Effector memory CD4-positive, alpha-beta T cell (primary cell): ENCODE measurements at regions not wholly inside any gene's neighbourhood (a gene's known extent, or its start where the extent isn't known, plus 50 kb on each side); places are given as distances from the start of the nearest gene placed in this dataset.

Experiments used
- DNase-seq, 3 donors: peaks; one replicate each; pipeline ENCODE4 v3.0.0-alpha.2; 2020
- H3K27ac ChIP-seq: 2 replicates; pipeline ENCODE4 v1.7.0; 2013; ENCODE audit warnings: mild to moderate bottlenecking, low read length, moderate library complexity; ENCODE audit not compliant: insufficient read depth, poor library complexity, severe bottlenecking
- H3K27me3 ChIP-seq: replicated peaks from 2 replicates; pipeline ENCODE4 v1.7.0; 2013; ENCODE audit warnings: mild to moderate bottlenecking, low read length; ENCODE audit not compliant: insufficient read depth, control insufficient read depth, poor library complexity, severe bottlenecking
- H3K36me3 ChIP-seq: 2 replicates; pipeline ENCODE4 v1.7.0; 2013; ENCODE audit warnings: mild to moderate bottlenecking, low read length, moderate library complexity; ENCODE audit not compliant: control insufficient read depth, insufficient read depth
- H3K4me1 ChIP-seq: 2 replicates; pipeline ENCODE4 v1.7.0; 2013; ENCODE audit warnings: low read length, mild to moderate bottlenecking; ENCODE audit not compliant: control insufficient read depth, insufficient read depth, poor library complexity, severe bottlenecking
- H3K4me3 ChIP-seq: 2 replicates; pipeline ENCODE4 v1.7.0; 2013; ENCODE audit warnings: low read length, low read depth, mild to moderate bottlenecking; ENCODE audit not compliant: insufficient read depth, poor library complexity, severe bottlenecking
- H3K9me3 ChIP-seq: 2 replicates; pipeline ENCODE4 v1.7.0; 2013; ENCODE audit warnings: mild to moderate bottlenecking, low read length, moderate library complexity; ENCODE audit not compliant: control insufficient read depth

DNA sequence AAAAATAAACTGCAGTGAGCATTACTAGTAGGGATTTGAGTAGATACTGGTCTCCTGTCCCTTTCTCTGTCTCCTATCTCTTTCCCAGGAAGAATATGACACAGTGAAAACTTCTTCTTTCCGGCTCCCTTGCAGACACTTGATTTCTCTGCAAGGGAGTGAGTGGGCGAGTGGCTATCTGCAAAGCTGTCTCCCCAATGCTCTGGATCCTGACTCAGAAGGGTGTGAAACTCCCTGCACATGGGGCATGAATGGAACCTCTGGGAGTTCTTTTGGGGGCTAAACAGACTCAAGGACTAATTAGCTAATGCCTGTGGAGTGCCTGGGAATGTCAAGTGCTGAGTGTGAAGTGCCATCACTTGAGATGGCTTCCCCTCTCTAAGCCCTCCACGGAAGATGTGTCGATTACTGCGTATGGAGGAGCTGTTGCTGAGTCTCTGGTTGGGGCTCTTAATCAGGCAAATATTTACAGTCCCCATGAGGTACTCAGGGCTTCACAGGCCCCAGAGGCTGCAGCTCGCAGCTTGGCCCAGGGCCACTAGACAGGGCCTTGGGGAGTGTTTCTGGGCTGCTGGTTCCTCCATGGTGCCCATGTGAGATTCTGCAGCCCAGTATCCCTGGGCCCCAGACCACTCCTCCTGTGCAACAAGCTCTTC, 139.8 kb downstream of the RPS24 start:
- Histone ChIP-seq H3K27me3 (no peaks in the 10 kb centered on the region), H3K9me3 (no peaks in the 10 kb centered on the region), H3K27ac (no peak overlapping the region), H3K36me3 (no peaks in the 10 kb centered on the region), H3K4me1 (no peaks in the 10 kb centered on the region), H3K4me3 (no peak overlapping the region)
- DNase-seq: no peak

DNA sequence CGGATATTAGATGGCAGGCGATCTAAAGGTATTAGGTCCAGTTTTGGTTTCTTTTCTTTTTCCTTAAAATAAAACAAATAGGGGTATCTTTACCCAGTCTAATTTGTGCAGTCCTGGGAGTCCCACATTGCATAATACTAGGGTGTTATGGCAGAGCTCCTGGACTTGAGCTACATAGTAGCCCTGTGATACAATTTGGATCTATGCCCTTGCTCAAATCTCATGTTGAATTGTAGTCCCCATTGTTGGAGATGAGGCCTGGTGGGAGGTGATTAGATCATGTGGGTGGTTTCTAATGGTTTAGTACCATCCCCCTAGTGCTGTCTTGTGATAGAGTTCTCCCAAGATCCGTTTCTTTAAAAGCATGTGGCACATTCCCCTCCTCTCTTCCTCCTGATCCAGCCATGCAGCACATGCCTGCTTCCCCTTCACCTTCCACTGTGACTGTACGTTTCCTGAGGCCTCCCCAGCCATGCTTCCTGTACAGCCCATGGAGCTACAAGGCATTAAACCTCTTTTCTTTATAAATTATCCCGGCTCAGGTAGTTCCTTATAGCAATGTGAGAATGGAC, 141.9 kb downstream of the RPS24 start:
- no peak overlapping the region for H3K27ac ChIP-seq
- DNase-seq: no peak

DNA sequence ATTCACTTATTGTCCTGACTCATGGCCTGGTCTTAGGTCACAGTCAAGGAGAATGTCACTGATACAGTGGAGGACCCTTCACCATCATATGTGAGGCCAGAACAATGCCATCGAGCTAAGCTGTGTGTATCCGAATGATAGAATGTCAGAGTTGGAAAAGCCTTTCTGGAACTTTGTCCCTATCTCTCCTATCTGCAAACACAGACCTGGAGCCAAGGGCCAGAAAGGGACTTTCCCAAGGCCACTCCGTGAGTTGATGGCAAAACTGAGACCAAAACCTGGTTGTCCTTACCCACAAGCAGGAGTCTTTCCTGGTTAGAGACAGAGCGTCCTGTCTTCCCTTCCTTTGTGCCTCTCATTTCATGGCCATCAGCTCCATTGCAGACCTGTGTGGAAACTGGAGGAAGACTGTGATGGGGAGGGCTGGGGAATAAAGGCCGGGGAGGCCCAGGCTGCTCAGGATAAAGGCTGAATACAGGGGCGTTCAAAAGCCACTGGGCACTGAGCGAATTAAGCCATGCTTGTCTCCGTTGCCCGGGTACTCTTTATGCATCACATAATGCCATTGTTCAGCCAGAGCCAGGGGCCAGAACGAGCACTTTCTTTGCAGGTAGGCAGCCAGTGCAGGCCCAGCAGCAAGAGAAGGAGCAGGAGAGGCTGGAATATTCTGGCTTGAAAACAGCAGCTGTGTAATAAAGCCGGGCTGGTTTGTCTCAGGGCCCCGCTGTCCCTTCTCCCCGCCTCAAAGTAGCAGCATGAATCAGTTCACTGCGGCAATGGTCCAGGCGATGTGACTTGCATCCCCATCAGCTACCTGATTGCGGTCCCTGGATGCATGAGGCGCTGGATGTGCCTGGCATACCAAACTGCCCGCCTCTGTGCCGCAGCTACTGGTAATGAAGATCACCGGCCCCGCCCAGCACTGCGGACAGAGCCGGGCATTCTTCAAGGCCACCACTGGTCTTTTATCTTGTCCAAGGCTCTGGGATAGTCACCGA, 143.0 kb downstream of the RPS24 start:
- Histone ChIP-seq H3K9me3 (no peaks in the 10 kb centered on the region), H3K27me3 (no peaks in the 10 kb centered on the region), H3K27ac (no peak overlapping the region), H3K36me3 (no peaks in the 10 kb centered on the region), H3K4me1 (no peaks in the 10 kb centered on the region), H3K4me3 (no peak overlapping the region)
- DNase-seq: no peak

More for the DNA sequence above, 141.9 kb downstream of the RPS24 start:
- H3K27me3 ChIP-seq: no peaks in the 10 kb centered on the region
- H3K36me3 ChIP-seq: no peaks in the 10 kb centered on the region
- no peaks in the 10 kb centered on the region for H3K9me3 ChIP-seq
- H3K4me1 ChIP-seq: no peaks in the 10 kb centered on the region
- no peak overlapping the region for H3K4me3 ChIP-seq

DNA sequence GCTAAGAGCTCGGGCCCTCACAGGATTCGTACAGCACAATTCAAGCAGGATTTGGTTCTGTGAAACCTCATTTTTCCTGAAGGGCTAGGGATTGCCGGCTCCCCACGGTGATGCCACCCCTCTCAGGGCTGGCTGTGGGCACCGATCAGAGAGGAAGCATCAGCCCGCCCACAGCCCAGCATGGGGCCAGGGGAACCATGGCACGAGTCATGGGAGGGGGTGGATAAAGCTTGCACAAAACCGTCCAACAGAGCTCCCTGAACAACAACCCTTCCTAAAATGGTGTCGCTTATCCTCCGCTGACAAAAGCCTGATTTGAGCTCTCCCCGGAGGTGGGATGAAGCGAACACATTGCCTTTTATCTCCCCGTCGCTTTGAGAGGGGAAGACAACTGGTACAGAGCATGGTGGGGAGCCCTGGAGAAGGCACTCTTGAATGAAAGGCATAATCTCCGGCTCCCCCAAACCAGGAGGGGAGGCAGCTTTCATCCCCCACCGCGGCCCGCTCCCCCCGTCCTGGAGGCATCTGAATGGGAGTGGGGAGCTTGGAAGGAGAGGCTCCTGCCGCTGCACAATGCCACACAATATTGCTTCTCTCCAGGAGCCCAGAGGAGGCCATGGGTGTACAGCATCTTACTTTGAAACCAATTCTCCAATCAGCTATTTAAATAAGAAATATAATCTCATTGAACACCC, 144.0 kb downstream of the RPS24 start:
- Histone ChIP-seq H3K27me3 (no peaks in the 10 kb centered on the region), H3K4me3 (no peak overlapping the region), H3K9me3 (no peaks in the 10 kb centered on the region), H3K27ac (no peak overlapping the region), H3K4me1 (no peaks in the 10 kb centered on the region), H3K36me3 (no peaks in the 10 kb centered on the region)
- DNase-seq: no peak

DNA sequence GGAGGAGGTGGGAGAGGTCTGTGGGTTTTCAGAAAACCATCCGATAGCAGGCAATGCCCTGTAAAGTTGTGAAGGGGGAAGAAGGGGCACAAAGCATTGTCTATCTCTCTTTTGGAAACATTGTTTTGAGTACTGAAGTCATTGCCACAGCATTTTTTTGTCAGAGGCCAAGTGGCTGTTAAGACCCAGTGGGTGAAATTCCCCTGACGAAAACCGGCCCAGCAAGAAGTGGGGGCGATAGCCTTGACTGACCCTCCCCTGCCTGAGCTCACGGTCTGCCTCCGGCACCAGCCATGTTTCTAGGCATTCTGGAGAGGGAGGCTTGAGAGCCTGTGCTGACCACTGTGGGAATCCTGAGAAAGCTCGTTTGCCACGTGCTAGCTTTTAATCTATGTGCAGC, 144.7 kb downstream of the RPS24 start:
- Histone ChIP-seq H3K9me3 (no peaks in the 10 kb centered on the region), H3K4me1 (no peaks in the 10 kb centered on the region), H3K4me3 (no peak overlapping the region), H3K27ac (no peak overlapping the region), H3K36me3 (no peaks in the 10 kb centered on the region), H3K27me3 (no peaks in the 10 kb centered on the region)
- DNase-seq: no peak

DNA sequence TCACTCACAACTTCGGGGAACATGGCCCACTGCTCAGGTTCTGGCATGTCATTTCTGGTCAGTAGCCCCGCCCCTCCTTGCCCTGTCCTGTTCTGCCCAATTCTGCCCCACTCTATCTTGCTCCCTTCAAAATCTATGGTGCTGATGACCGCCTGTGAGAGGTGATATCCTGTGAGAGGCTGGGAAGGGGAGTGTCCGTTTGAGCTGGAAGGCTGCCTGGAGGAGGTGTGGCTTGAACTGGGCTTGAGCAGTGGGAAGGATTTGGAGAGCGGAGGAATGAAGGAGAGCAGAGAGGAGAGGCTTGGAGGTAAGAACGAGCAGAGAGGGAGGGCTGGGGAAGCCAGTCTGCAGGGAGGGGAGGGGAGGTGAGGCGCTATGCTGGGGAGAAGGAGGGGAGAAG, 145.3 kb downstream of the RPS24 start:
- no peaks in the 10 kb centered on the region for H3K27me3 ChIP-seq
- no peaks in the 10 kb centered on the region for H3K36me3 ChIP-seq
- no peak overlapping the region for H3K4me3 ChIP-seq
- H3K4me1 ChIP-seq: no peaks in the 10 kb centered on the region
- DNase-seq: no peak
- no peaks in the 10 kb centered on the region for H3K9me3 ChIP-seq
- no peak overlapping the region for H3K27ac ChIP-seq

DNA sequence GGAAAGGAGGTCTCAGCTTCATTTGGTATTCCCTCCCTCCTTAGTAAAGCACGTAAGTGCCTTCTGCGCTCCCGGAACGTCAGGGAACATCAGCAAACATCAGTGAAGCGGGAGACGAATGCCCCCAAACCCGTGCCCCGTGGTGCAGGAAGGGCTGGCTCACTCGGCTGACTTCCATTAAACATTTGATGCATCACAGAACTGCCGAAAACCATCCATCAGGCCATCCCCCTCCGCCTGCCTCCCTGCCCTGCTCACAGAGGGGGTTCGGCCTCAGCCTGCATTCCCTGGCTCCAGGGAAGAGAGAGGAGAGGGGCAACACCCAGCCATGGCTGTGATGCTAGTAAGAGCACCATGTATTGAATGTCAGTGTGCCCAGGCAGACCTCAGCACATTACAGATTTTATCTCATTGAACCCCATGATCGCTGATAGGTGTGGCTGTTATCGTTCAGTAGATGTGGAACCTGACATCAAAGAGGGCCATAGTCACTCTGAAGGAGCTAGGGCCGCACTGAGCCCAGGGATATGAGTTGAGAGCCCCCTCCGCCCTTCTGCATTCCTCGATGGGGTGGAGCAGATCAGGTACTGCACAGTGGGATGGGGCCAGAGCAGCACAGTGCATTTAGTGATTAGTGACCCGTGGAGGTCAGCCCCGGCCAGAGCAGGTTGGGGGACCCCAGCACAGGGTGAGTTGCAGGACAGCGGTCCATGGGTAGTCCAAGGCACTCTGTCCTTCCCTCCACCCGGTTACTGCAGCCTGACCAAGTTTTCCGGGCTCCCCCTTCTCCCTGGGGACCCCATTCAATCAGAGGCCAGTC, 146.4 kb downstream of the RPS24 start:
- Histone ChIP-seq H3K9me3 (no peaks in the 10 kb centered on the region), H3K27me3 (no peaks in the 10 kb centered on the region), H3K4me1 (no peaks in the 10 kb centered on the region), H3K27ac (no peak overlapping the region), H3K4me3 (no peak overlapping the region), H3K36me3 (no peaks in the 10 kb centered on the region)
- DNase-seq: no peak

DNA sequence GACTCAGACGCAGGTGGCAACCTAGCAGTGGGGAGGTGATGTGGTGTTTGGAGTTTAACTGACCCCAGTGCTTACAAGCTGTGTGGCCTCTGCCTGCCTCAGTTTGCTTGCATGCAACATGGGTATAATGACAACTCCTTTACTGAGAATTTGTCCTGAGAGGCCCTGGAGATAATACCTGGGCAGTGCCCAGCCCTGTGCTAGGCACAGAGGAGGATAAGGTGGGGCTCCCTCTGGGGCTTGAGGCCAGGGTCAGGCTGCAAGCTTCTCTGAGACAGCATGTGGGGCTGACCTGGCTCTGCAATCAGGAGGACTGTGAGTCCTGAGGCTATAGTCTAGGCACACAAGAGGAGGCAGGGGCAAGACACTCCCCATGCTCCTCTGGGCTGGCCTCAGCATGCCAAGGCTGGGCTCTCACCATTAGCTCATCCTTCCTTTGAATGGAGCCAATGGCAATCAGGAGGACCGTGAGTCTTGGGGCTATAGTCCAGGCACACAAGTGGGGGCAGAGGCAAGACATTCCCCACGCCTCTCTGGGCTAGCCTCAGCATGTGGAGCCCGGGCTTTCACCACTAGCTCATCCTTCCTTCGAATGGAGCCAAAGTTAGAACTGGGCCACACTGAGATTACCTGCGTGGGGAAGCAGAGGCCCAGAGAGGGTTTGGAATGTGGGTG, 147.9 kb downstream of the RPS24 start:
- Histone ChIP-seq H3K4me3 (no peak overlapping the region), H3K4me1 (no peaks in the 10 kb centered on the region), H3K9me3 (no peaks in the 10 kb centered on the region), H3K27me3 (no peaks in the 10 kb centered on the region), H3K36me3 (no peaks in the 10 kb centered on the region), H3K27ac (no peak overlapping the region)
- DNase-seq: no peak

DNA sequence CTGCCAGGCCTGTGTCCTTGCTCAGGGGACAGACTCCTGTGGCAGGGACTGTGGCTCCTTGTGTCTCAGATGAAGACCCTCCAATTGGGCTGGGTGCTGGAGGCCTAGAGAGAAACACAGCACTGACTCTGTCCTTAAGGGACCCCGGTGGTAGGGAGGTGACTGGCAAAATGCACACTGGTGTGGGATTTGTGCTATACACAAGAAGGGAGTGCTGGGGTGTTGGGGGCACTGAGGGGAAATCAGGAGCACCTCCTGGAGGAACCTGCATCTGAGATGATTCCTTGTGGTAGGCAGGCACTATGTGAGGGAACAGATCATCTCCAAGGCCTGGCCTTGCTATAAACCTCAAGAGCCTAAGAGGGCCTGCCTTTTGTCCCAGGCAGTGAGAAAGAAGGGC, 149.2 kb downstream of the RPS24 start:
- H3K4me3 ChIP-seq: no peak overlapping the region
- no peak overlapping the region for H3K27ac ChIP-seq
- H3K9me3 ChIP-seq: no peaks in the 10 kb centered on the region
- H3K27me3 ChIP-seq: no peaks in the 10 kb centered on the region
- H3K4me1 ChIP-seq: no peaks in the 10 kb centered on the region
- no peak for DNase-seq
- no peaks in the 10 kb centered on the region for H3K36me3 ChIP-seq
